Neural cell (in vitro differentiated cells): ENCODE measurements at regions not wholly inside any gene's neighbourhood (a gene's known extent, or its start where the extent isn't known, plus 50 kb on each side); places are given as distances from the start of the nearest gene placed in this dataset.

ENCODE experiments used
- H2AFZ ChIP-seq: fragments of 200-600, 300-800 bp; sonication (generic), shearing (Covaris generic); 2 replicates; pipeline ENCODE4 v1.6.0; 2014; ENCODE audit warnings: low read depth, mild to moderate bottlenecking, antibody characterized with exemption, low read length, moderate library complexity
- H3F3A ChIP-seq: fragments of 200-600 bp; shearing (Covaris generic); 2 replicates; pipeline ENCODE4 v1.6.1; 2016; ENCODE audit warnings: mild to moderate bottlenecking, moderate library complexity, mixed read lengths, antibody characterized with exemption, low read length; ENCODE audit not compliant: insufficient read depth, poor library complexity, severe bottlenecking
- H3K27ac ChIP-seq: fragments of 200-600, 300-800 bp; sonication (generic), shearing (Covaris generic); 2 replicates; pipeline ENCODE4 v1.5.1; 2014; ENCODE audit warnings: mild to moderate bottlenecking, low read length, moderate library complexity
- H3K27me3 ChIP-seq: fragments of 300-800, 200-600 bp; sonication (generic), shearing (Covaris generic); 2 replicates; pipeline ENCODE4 v1.6.0; 2014; ENCODE audit warnings: mild to moderate bottlenecking, low read depth, low read length, moderate library complexity; ENCODE audit not compliant: insufficient read depth
- H3K36me3 ChIP-seq: fragments of 300-800, 200-600 bp; sonication (generic), shearing (Covaris generic); 2 replicates; pipeline ENCODE4 v1.5.1; 2014; ENCODE audit warnings: mild to moderate bottlenecking, antibody characterized with exemption, low read length, moderate library complexity; ENCODE audit not compliant: insufficient read depth
- H3K4me2 ChIP-seq: fragments of 300-800, 200-600 bp; sonication (generic), shearing (Covaris generic); 2 replicates; pipeline ENCODE4 v1.6.0; 2014; ENCODE audit warnings: mild to moderate bottlenecking, low read length
- H3K4me3 ChIP-seq: fragments of 300-800, 200-600 bp; sonication (generic), shearing (Covaris generic); 2 replicates; pipeline ENCODE4 v1.5.1; 2014; ENCODE audit warnings: mild to moderate bottlenecking, low read length, moderate library complexity
- H3K79me2 ChIP-seq: fragments of 200-600 bp; shearing (Covaris generic); replicated peaks from 2 replicates; pipeline ENCODE4 v1.6.0; 2014; ENCODE audit warnings: mild to moderate bottlenecking, low read length, moderate library complexity; ENCODE audit not compliant: insufficient read depth
- H3K9ac ChIP-seq: fragments of 300-800, 200-600 bp; sonication (generic), shearing (Covaris generic); 2 replicates; pipeline ENCODE4 v1.6.1; 2016; ENCODE audit warnings: mild to moderate bottlenecking, low read length, mixed read lengths
- H3K9me2 ChIP-seq: fragments of 200-600 bp; shearing (Covaris generic); 2 replicates; pipeline ENCODE4 v1.6.1; 2016; ENCODE audit warnings: mild to moderate bottlenecking, low read length, mixed read lengths; ENCODE audit not compliant: insufficient read depth
- H3K9me3 ChIP-seq: fragments of 200-600, 300-800 bp; sonication (generic), shearing (Covaris generic); 2 replicates; pipeline ENCODE4 v1.6.1; 2016; ENCODE audit warnings: mild to moderate bottlenecking, mixed run types, low read length, moderate library complexity, mixed read lengths
- H4K20me1 ChIP-seq: fragments of 200-600 bp; shearing (Covaris generic); 2 replicates; pipeline ENCODE4 v1.6.1; 2016; ENCODE audit warnings: mild to moderate bottlenecking, mixed run types; ENCODE audit not compliant: insufficient read depth
- EP300 ChIP-seq: fragments of 450-650 bp; conservative IDR thresholded peaks from 2 replicates; pipeline ENCODE4 v1.6.1; 2014; ENCODE audit warnings: antibody characterized with exemption, mild to moderate bottlenecking, moderate library complexity; ENCODE audit not compliant: poor library complexity, severe bottlenecking
- EZH2 ChIP-seq: fragments of 200-600, 300-800 bp; shearing (Covaris generic), sonication (generic); IDR thresholded peaks from 2 replicates; pipeline ENCODE4 v1.6.1; 2014; ENCODE audit warnings: antibody characterized with exemption, low read length, borderline replicate concordance, mild to moderate bottlenecking; ENCODE audit not compliant: insufficient read depth, poor library complexity, severe bottlenecking
- MXI1 ChIP-seq: fragments of 450-650 bp; conservative IDR thresholded peaks from 2 replicates; pipeline ENCODE4 v1.6.1; 2014; ENCODE audit warnings: antibody characterized with exemption, mild to moderate bottlenecking; ENCODE audit not compliant: poor library complexity, severe bottlenecking
- POLR2AphosphoS5 ChIP-seq: IDR thresholded peaks from 2 replicates; pipeline ENCODE4 v1.6.1; 2012
- RAD21 ChIP-seq: fragments of 450-650 bp; conservative IDR thresholded peaks from 2 replicates; pipeline ENCODE4 v1.6.1; 2014; ENCODE audit warnings: antibody characterized with exemption, mild to moderate bottlenecking, moderate library complexity
- SMC3 ChIP-seq: fragments of 450-650 bp; conservative IDR thresholded peaks from 2 replicates; pipeline ENCODE4 v1.6.1; 2014; ENCODE audit warnings: antibody characterized with exemption, mild to moderate bottlenecking, moderate library complexity; ENCODE audit not compliant: poor library complexity
- TAF1 ChIP-seq: IDR thresholded peaks from 2 replicates; pipeline ENCODE4 v1.6.1; 2012; ENCODE audit warnings: low read depth
- TF ChIP-seq, protein P1 (sequence below): fragments of 450-650 bp; IDR thresholded peaks from 2 replicates; pipeline ENCODE4 v1.5.1; 2014; ENCODE audit warnings: antibody characterized with exemption, mild to moderate bottlenecking, moderate library complexity; ENCODE audit not compliant: poor library complexity, severe bottlenecking
- TF ChIP-seq, protein P2 (sequence below): IDR thresholded peaks from 2 replicates; pipeline ENCODE4 v1.6.1; 2012; ENCODE audit warnings: borderline replicate concordance

- Histone ChIP-seq H3K9me3 (no peaks in the 10 kb centered on the region), H3F3A (no peaks in the 10 kb centered on the region), H3K4me3 (no peak overlapping the region), H3K4me2 (no peak overlapping the region), H3K9ac (no peak overlapping the region), H3K9me2 (no peaks in the 10 kb centered on the region), H3K27me3 (no peaks in the 10 kb centered on the region), H4K20me1 (no peaks in the 10 kb centered on the region), H3K27ac (no peak overlapping the region), H3K36me3 (no peaks in the 10 kb centered on the region), H2AFZ (no peak overlapping the region), H3K79me2 (no peaks in the 10 kb centered on the region)
- TF ChIP-seq MXI1: no peak
- TF ChIP-seq, protein P1, sequence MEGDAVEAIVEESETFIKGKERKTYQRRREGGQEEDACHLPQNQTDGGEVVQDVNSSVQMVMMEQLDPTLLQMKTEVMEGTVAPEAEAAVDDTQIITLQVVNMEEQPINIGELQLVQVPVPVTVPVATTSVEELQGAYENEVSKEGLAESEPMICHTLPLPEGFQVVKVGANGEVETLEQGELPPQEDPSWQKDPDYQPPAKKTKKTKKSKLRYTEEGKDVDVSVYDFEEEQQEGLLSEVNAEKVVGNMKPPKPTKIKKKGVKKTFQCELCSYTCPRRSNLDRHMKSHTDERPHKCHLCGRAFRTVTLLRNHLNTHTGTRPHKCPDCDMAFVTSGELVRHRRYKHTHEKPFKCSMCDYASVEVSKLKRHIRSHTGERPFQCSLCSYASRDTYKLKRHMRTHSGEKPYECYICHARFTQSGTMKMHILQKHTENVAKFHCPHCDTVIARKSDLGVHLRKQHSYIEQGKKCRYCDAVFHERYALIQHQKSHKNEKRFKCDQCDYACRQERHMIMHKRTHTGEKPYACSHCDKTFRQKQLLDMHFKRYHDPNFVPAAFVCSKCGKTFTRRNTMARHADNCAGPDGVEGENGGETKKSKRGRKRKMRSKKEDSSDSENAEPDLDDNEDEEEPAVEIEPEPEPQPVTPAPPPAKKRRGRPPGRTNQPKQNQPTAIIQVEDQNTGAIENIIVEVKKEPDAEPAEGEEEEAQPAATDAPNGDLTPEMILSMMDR: no peak
- TF ChIP-seq, protein P2, sequence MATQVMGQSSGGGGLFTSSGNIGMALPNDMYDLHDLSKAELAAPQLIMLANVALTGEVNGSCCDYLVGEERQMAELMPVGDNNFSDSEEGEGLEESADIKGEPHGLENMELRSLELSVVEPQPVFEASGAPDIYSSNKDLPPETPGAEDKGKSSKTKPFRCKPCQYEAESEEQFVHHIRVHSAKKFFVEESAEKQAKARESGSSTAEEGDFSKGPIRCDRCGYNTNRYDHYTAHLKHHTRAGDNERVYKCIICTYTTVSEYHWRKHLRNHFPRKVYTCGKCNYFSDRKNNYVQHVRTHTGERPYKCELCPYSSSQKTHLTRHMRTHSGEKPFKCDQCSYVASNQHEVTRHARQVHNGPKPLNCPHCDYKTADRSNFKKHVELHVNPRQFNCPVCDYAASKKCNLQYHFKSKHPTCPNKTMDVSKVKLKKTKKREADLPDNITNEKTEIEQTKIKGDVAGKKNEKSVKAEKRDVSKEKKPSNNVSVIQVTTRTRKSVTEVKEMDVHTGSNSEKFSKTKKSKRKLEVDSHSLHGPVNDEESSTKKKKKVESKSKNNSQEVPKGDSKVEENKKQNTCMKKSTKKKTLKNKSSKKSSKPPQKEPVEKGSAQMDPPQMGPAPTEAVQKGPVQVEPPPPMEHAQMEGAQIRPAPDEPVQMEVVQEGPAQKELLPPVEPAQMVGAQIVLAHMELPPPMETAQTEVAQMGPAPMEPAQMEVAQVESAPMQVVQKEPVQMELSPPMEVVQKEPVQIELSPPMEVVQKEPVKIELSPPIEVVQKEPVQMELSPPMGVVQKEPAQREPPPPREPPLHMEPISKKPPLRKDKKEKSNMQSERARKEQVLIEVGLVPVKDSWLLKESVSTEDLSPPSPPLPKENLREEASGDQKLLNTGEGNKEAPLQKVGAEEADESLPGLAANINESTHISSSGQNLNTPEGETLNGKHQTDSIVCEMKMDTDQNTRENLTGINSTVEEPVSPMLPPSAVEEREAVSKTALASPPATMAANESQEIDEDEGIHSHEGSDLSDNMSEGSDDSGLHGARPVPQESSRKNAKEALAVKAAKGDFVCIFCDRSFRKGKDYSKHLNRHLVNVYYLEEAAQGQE: no peak
- no peak for TF ChIP-seq RAD21
- no peak for TF ChIP-seq POLR2AphosphoS5
- TF ChIP-seq EP300: no peak
- TF ChIP-seq SMC3: no peak
- no peak for TF ChIP-seq EZH2
- no peak for TF ChIP-seq TAF1
Measured at GRCh38 chr10:43825421-43825820, 176.7 kb upstream of the ZNF32 start.

DNA sequence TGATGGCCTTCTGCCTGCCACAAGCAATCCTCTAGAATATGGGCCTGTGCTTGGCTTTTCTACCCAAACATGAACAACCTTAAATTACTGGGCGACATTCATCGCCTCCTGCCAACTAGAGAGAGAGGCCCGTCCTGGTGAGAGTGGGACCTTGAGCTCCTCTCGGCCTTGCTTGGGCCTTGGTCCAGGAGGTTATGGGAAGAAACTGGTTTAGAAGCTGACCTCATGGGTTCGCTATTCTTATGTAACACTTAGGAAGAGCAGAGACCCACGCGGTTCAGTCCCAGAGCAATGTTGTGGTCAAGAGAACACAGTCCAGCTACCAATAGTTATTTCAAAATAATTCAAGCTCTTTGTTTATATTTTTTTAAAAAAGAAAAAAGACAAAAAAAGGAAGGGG, 176.3 kb upstream of the ZNF32 start:
- Histone ChIP-seq H3K9me3 (no peaks in the 10 kb centered on the region), H3K27ac (no peak overlapping the region)

More for the DNA sequence above, 176.3 kb upstream of the ZNF32 start:
- Histone ChIP-seq H3K4me2 (no peak overlapping the region), H4K20me1 (no peaks in the 10 kb centered on the region), H3K36me3 (no peaks in the 10 kb centered on the region), H2AFZ (no peak overlapping the region), H3K9me2 (no peaks in the 10 kb centered on the region), H3K4me3 (no peak overlapping the region), H3K9ac (no peak overlapping the region), H3K79me2 (no peaks in the 10 kb centered on the region), H3K27me3 (no peaks in the 10 kb centered on the region), H3F3A (no peaks in the 10 kb centered on the region)
- TF ChIP-seq MXI1: no peak
- no peak for TF ChIP-seq POLR2AphosphoS5
- TF ChIP-seq RAD21: no peak
- TF ChIP-seq EP300: no peak
- TF ChIP-seq SMC3: no peak
- no peak for TF ChIP-seq EZH2
- TF ChIP-seq, protein P1: no peak
- TF ChIP-seq TAF1: no peak
- TF ChIP-seq, protein P2: no peak
